Keratinocyte (primary cell): ENCODE measurements at regions not wholly inside any gene's neighbourhood (a gene's known extent, or its start where the extent isn't known, plus 50 kb on each side); places are given as distances from the start of the nearest gene placed in this dataset.

ENCODE experiments used
- DNase-seq: peaks from one replicate; pipeline ENCODE4 v3.0.0-alpha.2; 2011; ENCODE audit warnings: low read depth, missing footprints, low spot score
- FAIRE-seq: peaks from 2 replicates; lab custom pipeline; 2011; peaks lifted over from hg19 to GRCh38; lab: Jason Lieb, UNC
- H2AFZ ChIP-seq: 2 replicates; pipeline ENCODE4 v1.6.0; 2012; ENCODE audit warnings: low read length, control low read depth, inconsistent platforms; ENCODE audit not compliant: control insufficient read depth
- H3K27ac ChIP-seq: 2 replicates; pipeline ENCODE4 v1.5.1; 2011; ENCODE audit warnings: low read length; ENCODE audit not compliant: control insufficient read depth, insufficient read depth
- H3K27me3 ChIP-seq: 3 replicates; pipeline ENCODE4 v1.6.0; 2011; ENCODE audit warnings: low read length; ENCODE audit not compliant: control insufficient read depth, insufficient read depth; ENCODE audit errors: extremely low read depth
- H3K36me3 ChIP-seq, 2 experiments: 2 replicates in 1 of 2; 3 replicates in 1 of 2; pipeline ENCODE4 v1.5.1; 2011; ENCODE audit warnings: low read length in 2 of 2, mild to moderate bottlenecking in 1 of 2; ENCODE audit not compliant: control insufficient read depth in 2 of 2, insufficient read depth in 2 of 2; ENCODE audit errors: extremely low read depth in 1 of 2
- H3K4me1 ChIP-seq: 3 replicates; pipeline ENCODE4 v1.5.1; 2011; ENCODE audit warnings: low read length; ENCODE audit not compliant: control insufficient read depth, insufficient read depth; ENCODE audit errors: extremely low read depth
- H3K4me2 ChIP-seq: 3 replicates; pipeline ENCODE4 v1.6.0; 2011; ENCODE audit warnings: low read depth, low read length; ENCODE audit not compliant: control insufficient read depth, insufficient read depth; ENCODE audit errors: extremely low read depth
- H3K4me3 ChIP-seq, 3 experiments: fragments of 200-600 bp in 1 of 3; sonication (generic) in 1 of 3; 2 replicates in 2 of 3; 3 replicates in 1 of 3; pipeline ENCODE4 v1.5.1; 2011 to 2016; ENCODE audit warnings: low read length in 3 of 3, mild to moderate bottlenecking in 3 of 3, control low read depth in 2 of 3, inconsistent platforms in 1 of 3, low read depth in 1 of 3, mixed read lengths in 1 of 3, mixed run types in 1 of 3, moderate library complexity in 1 of 3; ENCODE audit not compliant: control insufficient read depth in 2 of 3, insufficient read depth in 2 of 3; ENCODE audit errors: extremely low read depth in 1 of 3
- H3K79me2 ChIP-seq: 2 replicates; pipeline ENCODE4 v1.6.0; 2012; ENCODE audit warnings: low read length; ENCODE audit not compliant: control insufficient read depth, insufficient read depth
- H3K9ac ChIP-seq: 3 replicates; pipeline ENCODE4 v1.6.0; 2011; ENCODE audit warnings: low read length; ENCODE audit not compliant: control insufficient read depth, insufficient read depth; ENCODE audit errors: extremely low read depth
- H3K9me1 ChIP-seq: 3 replicates; pipeline ENCODE4 v1.6.0; 2011; ENCODE audit warnings: low read length; ENCODE audit not compliant: control insufficient read depth, insufficient read depth; ENCODE audit errors: extremely low read depth
- H3K9me3 ChIP-seq: 2 replicates; pipeline ENCODE4 v1.5.1; 2012; ENCODE audit warnings: low read depth, low read length; ENCODE audit not compliant: control insufficient read depth
- H4K20me1 ChIP-seq: 3 replicates; pipeline ENCODE4 v1.6.0; 2011; ENCODE audit warnings: low read length; ENCODE audit not compliant: control insufficient read depth, insufficient read depth; ENCODE audit errors: extremely low read depth
- EZH2 ChIP-seq: IDR thresholded peaks from one replicate; pipeline ENCODE4 v1.6.1; 2012; ENCODE audit warnings: inconsistent platforms, mild to moderate bottlenecking, low read length, moderate library complexity
- dilution Hi-C: fragments of 300-500 bp; cut with MboI; formaldehyde crosslinking; loops from one replicate; pipeline ENCODE4 v1.7.0; 2020; ENCODE audit warnings: low sequenced_read_pairs; ENCODE audit not compliant: extremely low pct_ligation_motif_present
- TF ChIP-seq, protein P1 (sequence below), 3 experiments: IDR thresholded peaks in 1 of 3; conservative IDR thresholded peaks in 1 of 3; optimal IDR thresholded peaks in 1 of 3; 2 replicates in 2 of 3; 3 replicates in 1 of 3; pipeline versions ENCODE3 to v1.5.1; 2011; ENCODE audit warnings: low read length in 3 of 3, mild to moderate bottlenecking in 3 of 3, moderate library complexity in 2 of 3, control low read depth in 1 of 3, inconsistent platforms in 1 of 3; ENCODE audit not compliant: insufficient read depth in 2 of 3; ENCODE audit errors: extremely low read depth in 1 of 3

DNA sequence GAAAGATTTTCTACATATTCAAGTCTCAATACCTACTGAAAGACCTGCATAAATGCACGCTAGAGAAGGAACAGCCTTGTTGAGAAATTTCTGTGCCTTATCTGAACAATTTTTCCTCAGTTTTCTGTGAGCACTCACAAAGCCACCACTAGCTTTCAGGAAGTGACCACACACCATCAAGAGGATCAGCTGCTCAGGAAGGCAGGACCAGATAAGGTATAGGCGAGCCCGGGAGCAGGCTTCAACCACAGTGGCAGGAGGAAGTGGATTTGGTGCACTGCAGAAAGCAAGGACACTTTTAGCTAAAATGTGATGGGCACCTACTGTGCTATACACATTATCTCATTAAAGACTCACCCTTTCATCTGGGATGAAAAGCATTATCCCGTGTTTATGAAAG lies 220.8 kb downstream of the RAB38 start:
- Histone ChIP-seq H3K4me2 (no peak overlapping the region), H3K4me3 (no peak overlapping the region), H3K9me3 (no peaks in the 10 kb centered on the region), H2AFZ (no peak overlapping the region), H3K9me1 (no peaks in the 10 kb centered on the region), H3K36me3 (no peaks in the 10 kb centered on the region), H3K27me3 (no peaks in the 10 kb centered on the region), H3K27ac (no peak overlapping the region), H4K20me1 (no peaks in the 10 kb centered on the region), H3K79me2 (no peaks in the 10 kb centered on the region), H3K4me1 (no peaks in the 10 kb centered on the region), H3K9ac (no peak overlapping the region)
- dilution Hi-C loops = no loop called here
- DNase-seq (no peak), FAIRE-seq (no peak)
- TF ChIP-seq EZH2 = no peak
- TF ChIP-seq, protein P1, sequence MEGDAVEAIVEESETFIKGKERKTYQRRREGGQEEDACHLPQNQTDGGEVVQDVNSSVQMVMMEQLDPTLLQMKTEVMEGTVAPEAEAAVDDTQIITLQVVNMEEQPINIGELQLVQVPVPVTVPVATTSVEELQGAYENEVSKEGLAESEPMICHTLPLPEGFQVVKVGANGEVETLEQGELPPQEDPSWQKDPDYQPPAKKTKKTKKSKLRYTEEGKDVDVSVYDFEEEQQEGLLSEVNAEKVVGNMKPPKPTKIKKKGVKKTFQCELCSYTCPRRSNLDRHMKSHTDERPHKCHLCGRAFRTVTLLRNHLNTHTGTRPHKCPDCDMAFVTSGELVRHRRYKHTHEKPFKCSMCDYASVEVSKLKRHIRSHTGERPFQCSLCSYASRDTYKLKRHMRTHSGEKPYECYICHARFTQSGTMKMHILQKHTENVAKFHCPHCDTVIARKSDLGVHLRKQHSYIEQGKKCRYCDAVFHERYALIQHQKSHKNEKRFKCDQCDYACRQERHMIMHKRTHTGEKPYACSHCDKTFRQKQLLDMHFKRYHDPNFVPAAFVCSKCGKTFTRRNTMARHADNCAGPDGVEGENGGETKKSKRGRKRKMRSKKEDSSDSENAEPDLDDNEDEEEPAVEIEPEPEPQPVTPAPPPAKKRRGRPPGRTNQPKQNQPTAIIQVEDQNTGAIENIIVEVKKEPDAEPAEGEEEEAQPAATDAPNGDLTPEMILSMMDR (optimal IDR thresholded peaks at IDR 0.05 in 1 of 3, IDR thresholded peaks at IDR 0.05 in 1 of 3, conservative IDR thresholded peaks at IDR 0.05 in 1 of 3; ENCODE audit: extremely low read depth in 1 of 3, insufficient read depth in 2 of 3, low read length in 3 of 3) = no peak

DNA sequence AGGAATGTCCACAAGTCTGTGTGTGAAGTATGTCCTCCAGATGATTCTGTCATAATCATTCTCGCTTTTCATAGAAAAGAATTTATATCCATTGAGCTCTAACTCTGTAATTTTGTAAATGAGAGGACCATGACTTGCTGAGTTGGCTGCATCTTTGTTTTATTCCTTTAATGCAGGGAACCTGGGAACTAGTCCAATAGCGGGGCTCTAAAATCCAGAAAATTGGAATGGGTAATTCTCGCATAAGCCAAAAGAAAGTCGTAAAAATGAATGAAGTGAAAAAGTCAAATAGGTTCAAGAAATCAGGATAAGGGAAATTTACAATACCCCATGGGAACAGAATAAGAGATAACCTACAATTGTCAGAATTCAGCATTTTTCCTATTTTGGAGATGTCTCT lies 232.5 kb downstream of the RAB38 start:
- dilution Hi-C loops = no loop called here
- Histone ChIP-seq H2AFZ (no peak overlapping the region), H3K9me1 (no peaks in the 10 kb centered on the region), H3K79me2 (no peaks in the 10 kb centered on the region), H3K9me3 (no peaks in the 10 kb centered on the region), H3K36me3 (no peaks in the 10 kb centered on the region), H3K27me3 (no peaks in the 10 kb centered on the region), H3K4me2 (no peak overlapping the region), H3K9ac (no peak overlapping the region), H4K20me1 (no peaks in the 10 kb centered on the region), H3K4me3 (no peak overlapping the region), H3K27ac (no peak overlapping the region), H3K4me1 (no peaks in the 10 kb centered on the region)
- DNase-seq (no peak), FAIRE-seq (no peak)
- TF ChIP-seq, protein P1 (optimal IDR thresholded peaks at IDR 0.05 in 1 of 3, IDR thresholded peaks at IDR 0.05 in 1 of 3, conservative IDR thresholded peaks at IDR 0.05 in 1 of 3; ENCODE audit: extremely low read depth in 1 of 3, insufficient read depth in 2 of 3, low read length in 3 of 3) = no peak
- TF ChIP-seq EZH2 = no peak
